Right kidney (tissue), 1 donor: ENCODE measurements at regions not wholly inside any gene's neighbourhood (a gene's known extent, or its start where the extent isn't known, plus 50 kb on each side); places are given as distances from the start of the nearest gene placed in this dataset.

Source experiments
- DNase-seq: peaks from one replicate; pipeline ENCODE4 v3.0.0-alpha.2; 2016

DNA sequence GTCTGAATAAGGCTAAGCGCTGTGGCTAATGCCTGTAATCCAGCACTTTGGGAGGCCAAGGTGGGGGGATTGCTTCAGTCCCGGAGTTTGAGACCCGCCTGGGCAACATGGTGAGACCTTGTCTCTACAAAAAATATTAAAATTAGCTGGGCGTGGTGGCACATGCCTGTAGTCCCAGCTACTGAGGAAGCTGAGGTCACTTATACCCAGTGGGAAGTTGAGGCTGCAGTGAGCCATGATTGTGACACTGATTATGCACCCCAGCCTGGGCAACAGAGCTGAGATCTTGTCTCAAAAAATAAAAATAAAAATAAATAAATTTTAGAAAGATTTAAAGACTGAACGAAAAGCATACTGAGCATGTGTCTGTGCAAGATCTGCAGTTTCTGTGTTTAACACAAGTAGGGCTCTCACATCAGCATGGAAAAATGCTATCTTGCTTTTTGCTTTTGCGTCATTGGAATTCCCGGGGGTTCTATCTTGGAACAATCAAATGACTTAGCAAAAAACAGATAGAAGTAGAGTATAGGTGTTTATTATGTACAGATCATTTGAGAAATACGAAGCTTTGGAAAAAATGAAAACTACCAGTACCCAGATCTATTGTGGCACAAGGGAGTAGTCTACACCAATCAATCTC, 161.9 kb downstream of the CAPZA3 start:
- no peak for DNase-seq

DNA sequence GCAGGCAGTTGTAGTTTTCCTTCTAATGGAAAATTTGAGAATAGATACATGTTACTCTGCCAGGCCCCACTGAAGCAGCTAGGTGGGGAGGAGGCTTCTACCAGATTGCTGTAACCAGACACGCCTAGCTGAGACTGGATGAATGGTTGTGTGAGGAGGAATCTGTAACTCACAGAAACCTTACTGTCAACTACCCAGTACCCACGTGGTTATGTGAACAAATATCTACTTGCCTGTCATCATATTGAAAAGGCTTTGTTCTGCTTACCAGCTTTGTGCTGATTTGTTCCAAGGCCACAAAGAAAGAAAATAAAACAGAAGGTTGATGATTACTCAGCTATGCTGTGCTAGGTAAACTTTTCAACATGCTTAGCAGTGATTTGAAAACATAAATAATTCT, 167.2 kb downstream of the CAPZA3 start:
- no peak for DNase-seq

DNA sequence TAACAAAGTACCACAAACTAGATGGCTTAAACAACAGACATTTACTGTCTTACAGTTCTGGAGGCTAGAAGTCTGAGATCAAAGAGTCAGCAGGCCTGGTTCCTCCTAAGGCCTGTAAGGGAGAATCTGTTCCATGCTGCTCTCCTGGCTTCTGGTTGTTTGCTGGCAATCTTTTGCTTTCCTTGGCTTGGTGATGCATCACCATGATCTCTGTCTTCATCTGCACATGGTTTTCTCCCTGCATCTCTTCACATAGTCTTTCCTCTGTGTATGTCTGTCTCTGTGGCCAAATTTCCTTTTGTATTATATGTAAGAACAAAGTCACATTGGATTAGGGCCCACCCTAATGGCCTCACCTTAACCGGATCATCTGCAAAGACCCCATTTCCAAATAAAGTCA, 168.5 kb downstream of the CAPZA3 start:
- DNase-seq = no peak

DNA sequence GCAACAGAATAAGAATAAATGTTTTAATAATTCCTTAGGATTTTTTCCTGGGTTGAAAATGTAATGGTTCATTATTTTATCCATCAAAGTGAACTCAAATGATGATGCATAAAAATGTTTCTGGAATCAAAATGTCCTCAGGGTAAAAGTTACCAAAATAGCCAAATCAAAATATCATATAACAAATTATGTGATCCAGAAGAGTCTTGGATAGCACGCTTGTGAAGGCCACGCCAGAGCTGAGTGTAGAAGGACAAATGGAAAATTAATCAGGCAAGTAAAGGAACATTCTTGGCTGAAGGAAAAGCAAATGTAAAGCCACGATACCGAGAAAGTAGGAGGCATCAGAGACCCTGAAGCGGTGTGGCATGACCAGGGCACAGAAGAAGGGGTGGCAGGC, 169.2 kb downstream of the CAPZA3 start:
- no peak for DNase-seq

DNA sequence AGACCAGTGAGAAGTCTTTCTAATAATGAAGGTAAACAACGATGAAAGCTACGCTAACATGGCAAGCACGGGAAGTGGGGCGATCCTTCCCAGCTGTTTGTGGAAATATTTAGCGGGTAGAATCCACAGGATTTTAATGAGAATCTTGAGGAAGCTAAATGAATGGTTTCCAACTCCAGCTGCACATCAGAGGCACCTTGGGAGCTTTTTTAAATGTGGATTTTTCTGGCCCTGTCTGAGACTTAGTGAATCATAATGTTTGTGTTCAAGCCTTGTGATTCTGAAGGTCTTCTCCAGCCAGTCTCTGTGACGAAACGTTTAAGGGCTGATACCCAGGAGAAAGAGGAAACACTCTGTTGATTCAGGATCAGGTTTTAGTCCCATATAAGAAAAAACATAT, 169.8 kb downstream of the CAPZA3 start:
- no peak for DNase-seq

DNA sequence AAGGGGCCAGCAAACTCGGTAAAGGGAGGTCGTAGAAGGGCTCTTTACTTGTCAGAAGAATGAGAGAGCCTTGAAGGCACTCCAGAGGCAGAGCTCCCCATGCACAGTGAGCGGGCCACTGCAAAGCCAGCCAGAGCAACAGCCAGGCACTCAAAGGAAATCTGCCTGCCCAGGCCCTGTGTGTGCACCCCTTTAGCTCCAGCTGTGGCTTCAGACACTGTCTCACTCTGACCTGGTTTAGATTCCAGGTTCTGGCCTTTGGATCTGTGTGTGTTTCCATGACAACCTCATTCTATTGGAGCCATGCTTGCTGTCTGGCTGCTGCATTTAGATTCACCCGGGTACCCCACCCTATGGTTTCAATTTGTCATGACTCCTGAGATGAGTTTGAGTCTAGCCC, 170.3 kb downstream of the CAPZA3 start:
- no peak for DNase-seq

DNA sequence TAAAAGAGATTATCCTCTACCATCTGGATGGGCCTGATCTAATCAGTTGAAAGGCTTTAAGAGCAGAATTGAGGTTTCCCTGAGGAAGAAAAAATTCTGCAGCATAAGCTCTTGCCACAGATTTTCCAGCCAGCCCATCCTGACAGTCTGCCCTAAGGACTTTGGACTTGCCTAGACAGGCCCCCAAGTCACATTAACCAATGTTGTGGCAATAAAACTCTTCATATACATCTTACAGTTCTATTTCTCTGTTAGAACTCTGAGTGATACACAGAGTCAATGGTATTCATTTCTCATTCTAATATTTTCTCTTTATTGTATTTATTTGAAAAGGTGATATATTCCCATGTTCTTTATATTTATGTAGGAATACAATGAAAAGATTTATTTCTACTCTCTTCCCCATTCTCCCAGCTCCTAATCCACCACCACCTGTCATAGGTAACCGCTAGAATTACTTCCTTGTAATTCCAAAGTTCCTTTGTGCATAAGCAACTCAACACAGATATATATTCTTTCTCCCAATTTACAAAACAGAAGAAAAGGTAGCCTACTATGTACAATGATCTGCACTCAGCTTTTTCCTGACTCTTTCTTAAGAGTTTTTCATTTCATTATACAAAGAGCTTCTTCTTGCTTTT, 182.1 kb downstream of the CAPZA3 start:
- DNase-seq = no peak

DNA sequence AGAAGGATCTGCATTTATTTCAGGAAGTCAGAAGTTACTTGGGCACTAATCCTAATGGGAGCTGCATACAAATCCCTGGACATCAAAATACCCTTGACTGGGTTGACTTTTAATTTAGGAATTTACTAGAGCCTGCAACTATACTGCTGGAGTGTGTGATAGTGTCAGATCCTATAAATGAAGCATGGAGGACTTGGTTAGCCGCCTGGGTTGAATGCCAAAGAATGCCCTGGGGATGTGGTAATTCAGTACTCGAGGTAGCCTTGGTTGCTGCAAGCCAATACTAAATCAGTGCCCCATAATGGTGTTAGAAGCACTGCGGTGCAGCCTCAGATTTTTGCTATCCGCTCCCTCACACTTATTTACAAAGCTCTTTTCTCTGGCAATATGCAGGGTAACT, 184.9 kb downstream of the CAPZA3 start:
- no peak for DNase-seq

DNA sequence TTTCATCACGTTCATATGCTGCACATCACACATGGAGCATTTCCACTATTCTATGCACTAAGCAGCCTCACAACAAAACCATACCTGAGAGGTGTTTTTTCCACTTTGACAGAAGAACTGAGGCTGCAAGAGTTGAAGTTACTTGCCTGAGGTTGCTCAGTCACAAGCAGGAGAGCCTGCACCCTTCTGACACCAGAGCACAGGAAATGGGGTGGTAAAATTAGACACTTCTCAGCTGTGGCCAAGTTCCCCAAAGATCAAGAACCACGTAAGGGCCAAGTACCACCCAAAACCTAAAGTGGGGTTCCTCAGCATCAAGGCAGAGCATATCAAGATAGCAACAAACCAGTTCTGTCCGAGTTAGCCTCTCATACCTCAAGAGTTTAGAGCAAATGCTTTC, 185.8 kb downstream of the CAPZA3 start:
- DNase-seq = no peak

DNA sequence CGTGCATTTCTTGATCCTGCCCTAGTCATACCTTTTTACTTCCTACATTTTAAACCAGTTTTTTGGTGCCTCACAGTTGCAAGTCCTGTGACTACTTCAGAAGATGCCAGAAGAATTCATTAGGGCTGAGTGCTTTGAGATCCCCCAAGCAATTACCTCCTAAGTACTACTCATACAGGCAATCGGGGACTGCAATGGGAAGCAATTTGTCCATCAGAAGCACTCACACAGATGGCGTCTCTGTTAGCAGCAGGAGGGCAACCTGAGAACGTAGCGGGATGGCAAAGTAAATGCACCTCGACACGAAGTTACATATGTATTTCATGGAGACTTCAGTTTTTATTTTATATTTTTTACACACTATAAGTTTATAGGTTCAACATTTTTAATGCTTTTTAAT, 188.3 kb downstream of the CAPZA3 start:
- DNase-seq = no peak

DNA sequence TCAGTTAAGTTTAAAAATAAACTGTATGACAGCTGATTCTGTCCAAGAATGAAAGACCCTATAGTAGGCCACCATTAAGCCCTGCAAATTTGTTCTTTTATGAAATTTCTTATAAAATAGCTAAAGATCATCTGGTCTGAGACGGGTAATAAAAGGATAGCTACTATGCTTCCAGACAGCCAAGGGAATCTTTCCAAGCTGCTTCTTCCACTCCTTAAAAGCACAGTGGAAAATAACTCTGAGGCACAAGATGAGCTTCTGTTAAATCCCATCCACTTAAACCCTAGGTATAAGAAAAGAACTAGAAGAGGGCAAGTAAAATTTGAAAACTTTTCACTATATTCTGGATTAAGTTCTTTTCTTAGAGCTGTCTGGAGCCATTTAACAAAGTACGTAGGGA, 194.3 kb downstream of the CAPZA3 start:
- no peak for DNase-seq

DNA sequence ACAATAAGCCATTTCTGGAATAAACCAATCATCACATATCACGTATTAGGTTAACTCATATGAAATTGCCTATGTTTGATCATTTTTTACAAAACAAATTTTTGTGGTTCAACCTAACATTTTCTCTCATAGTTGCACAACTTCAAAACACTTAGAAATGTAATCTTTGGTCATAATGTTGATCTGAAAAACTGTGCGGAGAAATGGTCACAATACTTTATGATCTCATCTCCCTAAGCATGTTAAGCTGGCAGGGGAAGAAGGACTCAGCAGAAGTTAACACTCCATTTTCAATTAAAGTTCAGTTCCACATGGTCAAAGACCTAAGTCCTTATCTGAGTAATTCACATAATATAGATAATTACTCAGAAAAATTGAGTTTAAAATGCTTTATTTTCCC, 194.8 kb downstream of the CAPZA3 start:
- DNase-seq = no peak

DNA sequence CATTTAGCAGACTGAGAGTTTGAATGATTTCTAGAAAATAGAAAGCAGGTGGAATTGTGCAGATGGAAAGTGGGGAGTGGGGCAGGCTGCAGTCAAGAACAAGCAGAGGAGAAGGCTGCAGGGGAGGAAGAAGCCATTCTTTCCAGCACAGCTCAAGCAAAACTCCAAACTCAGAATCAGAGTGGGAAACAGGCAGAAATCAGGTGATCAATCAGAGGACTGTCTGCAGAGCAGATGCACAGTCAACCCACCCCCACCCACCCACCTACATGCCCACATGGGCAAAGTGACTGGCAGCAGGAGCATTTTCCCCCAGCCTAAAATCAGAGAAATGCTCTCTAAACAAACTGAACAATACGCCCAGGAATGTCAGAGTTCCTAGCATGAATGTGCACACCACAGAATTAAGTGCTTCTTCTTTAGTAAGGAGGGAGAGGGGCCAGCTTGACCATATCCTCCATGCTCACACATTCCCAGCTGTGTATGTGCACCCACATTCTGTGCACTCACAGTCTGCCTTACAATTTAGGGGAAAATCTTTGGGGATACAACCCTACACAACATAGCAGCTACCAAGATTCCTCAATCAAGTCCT, 194.1 kb upstream of the PLEKHA5 start:
- no peak for DNase-seq

DNA sequence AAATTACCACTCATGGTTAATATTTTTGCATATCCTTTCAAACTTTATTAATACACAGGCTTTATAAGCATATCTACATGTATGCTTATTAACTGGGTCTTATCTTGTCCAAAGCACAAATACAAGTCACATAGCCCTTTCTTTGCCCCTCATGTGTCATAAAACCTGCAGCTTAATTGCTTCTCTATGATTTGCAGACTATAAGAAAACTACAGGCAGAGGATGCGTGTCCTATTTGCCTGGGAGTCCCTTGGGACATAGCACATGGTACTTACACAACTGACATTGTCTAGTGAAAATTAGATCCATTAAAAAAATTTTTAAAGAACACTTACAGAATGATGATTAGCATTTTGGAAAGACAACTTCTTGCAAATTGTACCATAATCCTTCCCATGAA, 190.5 kb upstream of the PLEKHA5 start:
- no peak for DNase-seq

DNA sequence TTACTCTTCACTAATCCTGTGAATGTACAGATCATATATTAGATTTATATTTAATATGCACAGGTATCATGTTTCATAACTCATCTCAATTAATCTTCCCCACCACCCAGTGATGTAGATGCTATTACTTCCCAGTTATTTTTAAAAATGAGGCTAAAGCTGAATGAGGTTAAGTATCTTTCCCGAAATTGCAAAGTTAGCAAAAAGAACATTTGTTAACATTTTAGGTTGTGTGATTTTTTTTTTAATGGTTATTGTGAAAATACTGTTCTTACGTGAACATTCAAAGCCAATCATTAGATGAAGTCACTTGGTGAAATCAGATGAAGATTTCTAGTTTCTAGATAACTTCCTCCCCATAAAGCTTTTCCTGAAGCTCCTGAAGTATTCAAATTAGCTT, 186.9 kb upstream of the PLEKHA5 start:
- no peak for DNase-seq

DNA sequence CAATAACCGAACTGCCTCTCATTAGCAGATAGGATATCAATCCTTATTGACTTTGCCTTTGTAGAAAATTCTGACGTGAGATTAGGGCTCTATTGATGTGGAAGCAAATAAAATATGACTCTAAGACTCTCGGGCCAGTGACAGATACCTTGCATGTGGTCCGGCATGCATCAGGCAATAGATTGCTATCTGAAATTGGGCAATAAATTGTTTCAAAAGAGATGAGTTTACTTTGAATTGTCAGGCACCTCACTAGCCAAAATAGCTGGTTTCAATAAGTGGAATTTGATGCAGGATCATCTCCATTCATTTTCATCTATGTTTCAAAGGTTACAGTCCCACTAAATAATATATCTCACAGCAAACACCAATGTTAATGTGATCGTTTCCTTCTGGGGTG, 186.3 kb upstream of the PLEKHA5 start:
- DNase-seq = no peak

DNA sequence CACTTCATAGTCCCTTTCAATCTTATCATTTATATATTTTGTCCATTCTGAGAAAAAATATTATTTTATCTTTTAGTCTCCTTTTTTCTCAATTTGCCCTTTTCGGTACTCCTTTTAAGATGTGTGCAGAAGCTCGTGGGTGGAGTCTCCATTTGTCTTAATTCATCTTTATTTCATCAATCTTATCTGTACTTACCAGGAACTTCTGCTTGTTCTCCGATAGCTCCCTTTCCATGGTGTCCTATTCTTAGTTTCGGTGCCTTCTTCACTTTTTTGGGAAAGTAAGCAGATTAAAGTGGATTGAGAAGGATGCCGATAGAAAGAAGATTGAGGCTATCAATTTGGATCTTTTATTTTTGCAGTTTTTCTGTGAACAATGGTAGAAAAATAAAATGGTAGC, 183.4 kb upstream of the PLEKHA5 start:
- no peak for DNase-seq

DNA sequence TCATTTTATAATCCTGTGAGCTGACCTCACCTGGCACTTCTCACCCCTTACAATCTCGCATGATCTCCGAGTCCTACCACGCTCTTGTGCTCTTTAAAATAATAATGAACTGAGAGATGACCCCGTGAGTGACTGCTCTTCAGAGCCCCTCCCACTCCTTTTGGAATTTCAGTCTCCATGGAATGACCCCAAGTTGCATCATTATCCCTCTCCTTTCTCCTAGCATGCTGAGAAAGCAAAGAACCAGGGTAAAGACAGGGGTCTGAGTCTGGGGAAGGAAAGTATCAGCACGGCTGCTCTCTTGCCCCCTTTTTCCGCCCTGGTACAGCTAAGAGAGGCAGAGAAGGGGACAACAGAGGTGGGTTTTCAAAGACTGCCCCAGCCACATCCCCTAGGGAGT, 178.3 kb upstream of the PLEKHA5 start:
- no peak for DNase-seq

DNA sequence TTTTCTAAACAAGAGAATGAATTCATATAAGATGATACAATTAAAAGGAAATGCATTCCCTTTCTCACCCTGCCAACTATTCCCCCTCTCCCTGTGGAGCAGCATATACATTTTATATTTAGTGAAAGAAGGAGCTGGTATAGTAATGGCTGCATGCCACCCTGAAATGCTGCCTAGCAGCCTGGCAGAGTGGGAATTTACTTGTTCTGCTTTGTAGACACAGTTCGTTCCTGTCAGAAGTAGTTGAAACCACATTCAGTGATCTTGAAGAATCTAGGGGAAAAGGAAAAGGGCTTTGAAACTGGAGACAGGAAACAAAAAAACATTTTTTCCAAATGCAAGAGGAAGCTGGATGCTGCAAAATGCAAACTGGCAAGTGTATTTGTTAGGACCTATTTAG, 176.0 kb upstream of the PLEKHA5 start:
- no peak for DNase-seq

DNA sequence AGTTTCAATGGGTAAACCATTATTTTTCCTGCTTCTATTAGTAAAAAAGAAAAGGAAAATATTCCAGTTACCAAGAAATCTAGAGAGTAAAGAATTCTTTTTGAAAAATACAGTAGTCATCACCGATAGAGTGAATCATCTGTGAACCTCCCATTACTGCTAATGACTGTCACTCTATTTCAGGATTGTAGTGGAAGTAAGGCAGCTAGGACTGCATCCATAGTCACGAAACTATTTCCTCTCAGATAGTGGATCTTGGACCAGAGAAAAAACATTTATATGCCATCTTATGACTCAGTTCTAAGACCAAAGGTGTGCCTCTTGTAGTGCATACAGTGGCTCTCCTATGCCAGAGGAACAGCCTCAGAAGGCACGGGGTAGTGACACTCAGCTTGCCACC, 173.9 kb upstream of the PLEKHA5 start:
- DNase-seq = no peak

DNA sequence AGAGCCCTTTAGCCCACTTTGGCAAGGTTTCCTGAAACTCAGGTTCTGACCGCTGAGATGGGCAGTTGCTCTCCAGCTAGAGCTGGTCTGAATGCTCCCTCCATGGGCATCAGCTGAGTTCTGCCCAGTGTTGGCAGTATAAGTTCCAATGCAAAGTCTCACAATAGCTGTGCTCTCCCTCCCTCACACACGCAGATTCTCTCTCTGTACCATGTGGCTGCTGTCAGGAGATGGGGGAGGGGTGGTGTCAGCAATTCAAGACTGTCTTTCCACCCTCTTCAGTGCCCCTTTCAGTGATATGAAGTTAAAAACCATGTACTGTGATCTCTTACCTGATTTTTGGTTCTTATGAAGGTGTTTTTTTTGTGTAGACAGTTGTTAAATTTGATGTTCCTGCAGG, 164.3 kb upstream of the PLEKHA5 start:
- peak; percentile 12 for DNase-seq

DNA sequence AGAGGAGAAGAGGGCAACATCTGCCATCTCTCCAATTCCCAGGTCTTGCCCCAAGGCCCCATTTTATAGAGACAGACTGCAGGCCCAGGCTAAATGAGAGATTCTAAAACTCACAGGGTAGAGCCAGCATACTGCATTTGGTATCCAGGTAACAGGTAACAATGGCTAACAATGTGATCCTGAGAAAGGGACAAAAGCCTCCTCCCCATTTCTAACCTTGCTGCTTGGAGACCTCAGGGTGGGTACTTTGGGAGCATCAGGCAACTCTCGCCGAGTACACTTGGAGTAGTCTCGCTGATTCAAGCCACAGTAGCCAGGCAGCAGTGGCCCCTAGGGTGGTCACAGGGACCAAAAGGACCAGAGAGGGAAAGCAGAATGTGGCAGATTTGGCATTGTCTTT, 162.6 kb upstream of the PLEKHA5 start:
- DNase-seq = no peak

DNA sequence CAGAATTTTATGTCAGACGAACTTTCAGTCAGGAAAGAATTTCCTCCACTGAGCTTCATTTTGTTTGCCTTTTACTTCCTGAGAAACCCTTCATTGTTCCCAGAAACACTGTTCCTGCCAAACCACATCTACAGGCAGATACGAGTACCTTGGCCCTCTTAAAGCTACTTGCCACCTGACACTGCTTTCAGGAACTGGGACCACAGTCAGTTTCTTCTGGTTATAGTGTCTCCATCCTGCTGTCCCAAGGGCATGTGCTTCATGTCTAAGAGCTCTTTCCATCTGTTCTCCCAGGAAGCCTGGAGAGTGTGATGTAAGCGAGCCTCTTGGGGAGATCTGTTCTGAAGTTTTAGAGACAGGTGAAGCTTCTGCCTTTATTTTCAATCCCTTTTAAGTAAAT, 161.7 kb upstream of the PLEKHA5 start:
- DNase-seq = no peak

DNA sequence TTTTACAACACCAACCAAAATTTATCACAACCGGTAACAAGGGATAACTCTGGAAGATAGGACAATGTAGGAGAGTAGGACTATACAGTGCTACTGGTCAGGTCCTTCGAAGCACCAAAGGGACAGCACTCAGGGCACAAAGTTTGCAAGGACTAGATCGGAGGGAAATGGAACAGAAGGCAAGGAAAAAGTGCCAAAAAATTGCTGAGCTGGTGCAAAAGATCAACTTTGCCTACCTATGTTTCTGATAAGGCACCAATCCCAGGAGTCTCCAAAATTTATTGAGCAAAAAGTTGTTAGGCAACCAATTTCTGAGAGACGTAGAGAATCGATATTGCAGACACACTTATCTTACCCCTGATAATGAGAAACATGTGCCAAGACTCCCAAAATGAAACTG, 160.0 kb upstream of the PLEKHA5 start:
- no peak for DNase-seq

DNA sequence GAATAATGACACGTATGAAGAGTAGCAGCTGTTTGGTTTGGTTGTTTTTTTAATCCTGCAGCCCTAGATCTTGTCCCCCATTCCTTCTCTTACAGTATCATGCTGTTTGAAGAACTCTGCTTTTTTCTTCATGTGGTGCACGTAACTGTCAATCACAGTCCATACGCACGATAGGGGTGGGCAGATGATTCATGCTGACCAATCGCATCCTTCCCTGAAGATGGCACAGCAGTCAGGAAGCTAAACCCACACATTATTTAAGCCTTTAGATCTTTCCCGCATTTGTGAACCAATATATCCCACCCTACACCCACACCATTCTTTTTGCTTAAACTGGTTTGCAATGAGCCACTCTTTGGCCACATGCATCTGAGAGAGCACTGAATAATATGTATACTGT, 158.9 kb upstream of the PLEKHA5 start:
- DNase-seq = no peak
